NCI-H187 (cell line): ENCODE measurements at regions not wholly inside any gene's neighbourhood (a gene's known extent, or its start where the extent isn't known, plus 50 kb on each side); places are given as distances from the start of the nearest gene placed in this dataset.

Experiments
- DNase-seq, 2 experiments: peaks; one replicate each; lab custom pipeline; 2025; lab: John Stamatoyannopoulos, UW

GRCh38 chr16:79264237-79265109, 336.1 kb downstream of the MAF start:
- DNase-seq = no peak

- no peak for DNase-seq
These were observed 337.1 kb downstream of the MAF start for GRCh38 chr16:79263425-79263824.
